Stimulated activated naive CD8-positive, alpha-beta T cell treated with anti-CD3 and anti-CD28 coated beads, Interleukin-15, Interleukin-2, amounts not matched to agents 100 U/mL and 50 U/mL, for 24 hours (primary cell): ENCODE measurements at regions not wholly inside any gene's neighbourhood (a gene's known extent, or its start where the extent isn't known, plus 50 kb on each side); places are given as distances from the start of the nearest gene placed in this dataset.
A peak's percentile ranks its signal among the peaks of the same experiment; 100 is the strongest.
"Not testable (repeated sequence)": the region's sequence is repeated elsewhere in the genome, so short reads cannot be mapped to it uniquely, and the experiment has no call there.

Experiments used
- ATAC-seq: fragments of 150-1000 bp; cut with Tn5 transposase; one replicate; pipeline ENCODE4 v1.10.0; 2021
- DNase-seq: peaks from one replicate; pipeline ENCODE4 v3.0.0; 2021

- no peak for ATAC-seq
- DNase-seq: no peak
Observed at GRCh38 chr16:24624102-24624501, 84.7 kb downstream of the RBBP6 start.

DNA sequence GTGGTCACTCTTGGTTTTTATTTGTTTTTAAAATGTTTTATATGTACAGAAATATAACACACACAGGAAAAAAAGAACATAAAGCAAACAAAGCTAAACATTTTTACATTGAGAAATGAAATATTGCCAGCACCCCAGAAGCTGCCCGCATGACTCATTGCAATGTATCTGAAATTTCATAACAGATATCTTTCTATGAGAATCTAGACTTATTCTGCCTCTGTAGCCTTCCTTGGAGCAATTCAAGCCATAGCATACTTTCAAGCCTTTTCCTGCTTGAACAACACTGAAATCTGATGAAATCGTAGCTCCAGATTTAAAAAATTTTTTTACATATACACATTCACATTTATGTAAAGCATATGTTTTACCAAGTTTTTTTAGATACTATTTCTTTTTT, 86.9 kb downstream of the RBBP6 start:
- ATAC-seq (no peak), DNase-seq (no peak)

- no peak for DNase-seq
- no peak for ATAC-seq
Observed at GRCh38 chr16:24634919-24635318, 94.5 kb upstream of the TNRC6A start.

GRCh38 chr16:24635900-24636610, 93.4 kb upstream of the TNRC6A start:
- ATAC-seq (no peak), DNase-seq (no peak)

GRCh38 chr16:24639769-24640168, 89.7 kb upstream of the TNRC6A start:
- ATAC-seq: no peak

DNA sequence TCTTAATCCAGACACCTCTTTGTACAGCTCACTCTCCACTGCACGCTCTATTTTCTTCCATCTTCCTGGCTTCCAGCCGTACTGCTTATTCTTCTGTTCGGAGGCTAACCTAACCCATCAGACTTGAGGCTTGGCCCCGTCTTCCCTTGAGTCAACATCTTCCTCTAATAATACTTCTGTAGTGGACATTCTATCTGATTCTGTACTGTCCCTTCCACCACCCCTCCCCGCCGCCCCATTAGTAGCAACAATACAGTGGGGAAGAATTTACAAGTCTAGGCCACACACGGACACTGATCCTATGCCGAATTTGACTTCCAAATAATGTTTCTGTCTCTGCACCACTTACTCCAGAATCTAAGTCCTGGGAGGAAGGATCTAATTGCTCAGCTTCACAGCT, 86.0 kb upstream of the TNRC6A start:
- ATAC-seq (no peak), DNase-seq (no peak)

More at GRCh38 chr16:24639769-24640168, 89.7 kb upstream of the TNRC6A start:
- no peak for DNase-seq

- DNase-seq (no peak), ATAC-seq (no peak)
Observed at GRCh38 chr16:24645739-24646645, 83.5 kb upstream of the TNRC6A start.

DNA sequence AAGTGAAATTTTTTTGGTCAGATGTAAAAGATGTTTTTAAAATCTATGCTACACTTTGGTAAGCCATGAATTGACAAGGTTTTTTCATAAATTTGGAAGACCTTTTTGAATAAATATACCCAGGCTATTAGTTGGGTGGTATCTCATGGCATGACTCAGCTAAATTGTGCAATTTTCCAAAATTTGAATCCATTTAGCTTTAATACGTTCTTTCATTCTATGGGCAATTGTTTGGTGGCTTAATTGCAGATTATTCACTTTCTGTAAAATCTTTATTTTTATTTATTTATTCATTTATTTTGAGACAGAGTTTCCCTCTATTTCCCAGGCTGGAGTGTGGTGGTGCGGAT, 82.8 kb upstream of the TNRC6A start:
- ATAC-seq (no peak), DNase-seq (no peak)

DNA sequence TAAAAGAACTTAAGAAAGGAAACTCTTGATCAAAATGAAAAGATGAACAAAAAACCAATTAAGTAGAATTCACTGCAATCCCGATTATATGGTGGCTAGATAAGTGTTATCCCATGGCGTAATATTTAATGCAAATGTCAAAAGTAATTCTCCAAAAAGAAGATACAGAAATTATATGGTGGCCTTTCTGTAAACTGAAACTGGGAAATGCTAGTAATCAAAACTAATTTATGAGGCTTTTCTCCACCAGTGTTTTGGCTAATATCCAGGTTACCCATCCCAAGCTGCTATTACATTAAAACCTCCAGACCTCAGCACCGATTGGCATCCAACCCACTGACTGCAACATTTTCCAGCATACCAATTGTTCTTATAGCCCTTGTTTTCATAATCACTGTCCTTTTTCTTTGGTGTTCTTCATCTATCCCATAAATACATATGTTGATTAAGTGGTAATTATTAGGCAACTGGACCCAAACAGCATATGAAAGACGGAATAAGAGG, 77.2 kb upstream of the TNRC6A start:
- DNase-seq: no peak
- no peak for ATAC-seq

- no peak for ATAC-seq
- DNase-seq: no peak
Observed at GRCh38 chr16:24652803-24653202, 76.6 kb upstream of the TNRC6A start.

DNA sequence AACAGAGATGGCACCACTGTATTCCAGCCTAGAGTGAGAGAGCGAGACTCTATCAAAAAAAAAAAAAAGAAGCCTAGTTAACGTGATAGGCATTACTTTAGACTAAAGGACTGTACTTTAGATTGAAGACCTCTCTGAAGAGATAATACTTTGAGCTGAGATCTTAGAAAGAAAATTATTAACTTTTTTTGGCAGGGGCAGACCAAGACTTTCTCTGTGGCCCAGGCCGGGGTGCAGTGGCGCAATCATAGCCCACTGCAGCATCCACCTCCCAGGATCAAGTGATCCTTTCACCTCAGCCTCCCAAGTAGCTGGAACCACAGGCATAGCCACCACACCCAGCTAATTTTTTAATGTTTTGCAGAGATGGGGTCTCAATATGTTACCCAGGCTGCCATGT, 75.7 kb upstream of the TNRC6A start:
- no peak for DNase-seq
- ATAC-seq: no peak

DNA sequence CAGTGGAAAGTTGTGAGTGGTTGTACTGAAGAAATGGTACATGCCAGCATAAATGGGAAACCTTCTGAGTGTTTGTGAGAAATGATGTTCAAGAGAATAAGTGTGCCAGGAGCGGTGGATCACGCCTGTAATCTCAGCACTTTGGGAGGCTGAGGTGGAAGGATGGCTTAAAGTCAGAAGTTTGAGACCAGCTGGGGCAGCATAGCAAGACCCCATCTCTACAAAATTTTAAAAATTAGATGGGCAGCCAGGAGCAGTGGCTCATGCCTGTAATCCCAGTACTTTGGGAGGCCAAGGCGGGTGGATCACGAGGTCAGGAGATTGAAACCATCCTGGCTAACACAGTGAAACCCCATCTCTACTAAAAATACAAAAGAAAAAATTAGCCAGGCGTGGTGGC, 63.5 kb upstream of the TNRC6A start:
- not testable (repeated sequence) for DNase-seq, ATAC-seq

DNA sequence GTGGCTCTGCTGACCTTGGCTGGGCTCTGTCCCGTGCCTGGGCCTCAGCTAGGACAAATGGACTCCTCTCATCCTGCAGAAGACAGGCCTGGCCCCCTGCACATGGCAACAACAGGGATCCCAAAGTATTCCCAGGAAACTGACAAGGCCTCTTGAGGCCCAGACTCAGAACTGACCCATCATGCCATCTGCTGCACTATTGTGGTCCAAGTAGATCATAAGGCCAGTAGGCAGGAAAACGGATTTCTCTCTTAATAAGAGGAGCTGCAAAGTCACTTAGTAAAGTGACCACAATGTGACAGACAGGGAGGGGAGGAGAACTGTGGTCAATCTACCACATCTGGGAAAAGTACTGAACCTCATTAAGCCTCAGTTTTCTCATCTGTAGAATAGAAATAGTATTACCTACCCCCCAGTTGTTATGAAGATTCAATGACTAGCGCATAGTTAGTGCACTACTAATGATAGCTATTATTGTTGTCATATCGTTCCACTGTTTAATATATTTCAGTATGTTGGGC, 62.1 kb upstream of the TNRC6A start:
- no peak for ATAC-seq
- DNase-seq: no peak

GRCh38 chr16:24668481-24669061, 60.9 kb upstream of the TNRC6A start:
- DNase-seq: peak; percentile 68
- ATAC-seq: peak; percentile 92

DNA sequence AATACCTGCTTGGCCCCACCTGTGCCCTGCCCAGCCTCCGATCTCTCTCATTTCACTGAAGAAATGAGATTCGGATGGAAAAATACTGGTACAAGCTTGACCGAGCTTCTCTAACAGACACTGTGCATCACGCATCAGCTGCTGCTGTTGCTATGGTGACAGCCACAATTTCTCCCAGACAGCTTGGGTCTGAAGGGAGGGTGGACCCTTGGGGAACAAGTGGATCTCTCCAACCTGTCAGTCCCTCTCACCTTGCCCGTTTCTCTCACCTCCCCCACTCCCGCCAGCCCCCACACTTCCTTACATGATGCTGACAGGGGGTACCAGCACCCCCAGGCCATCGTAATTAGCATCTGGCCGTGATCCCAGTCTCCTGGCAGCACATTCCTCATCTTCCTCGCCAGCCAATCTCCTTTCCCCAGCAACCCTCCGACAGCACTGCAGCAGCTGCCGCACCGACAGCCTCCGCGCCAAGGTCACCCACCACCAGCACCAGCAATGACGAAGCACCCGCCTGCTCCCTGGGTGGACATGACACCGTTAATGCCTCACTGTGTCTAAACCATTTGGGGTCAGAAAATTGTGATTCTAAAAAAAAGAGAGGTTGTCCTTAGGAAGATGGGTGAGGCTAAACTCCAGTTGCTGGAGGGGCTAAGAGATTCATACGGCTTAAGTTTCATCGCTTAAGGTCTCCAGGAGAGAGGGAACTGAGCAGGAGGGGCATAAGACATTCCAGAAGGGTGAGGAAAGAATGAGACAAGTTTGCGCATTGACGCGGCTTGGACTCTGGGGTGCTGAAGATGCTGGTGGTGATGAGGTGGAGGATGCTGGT, 58.6 kb upstream of the TNRC6A start:
- ATAC-seq (no peak), DNase-seq (peak; percentile 26)

GRCh38 chr16:24671455-24671954, 57.9 kb upstream of the TNRC6A start:
- ATAC-seq (no peak), DNase-seq (no peak)

DNA sequence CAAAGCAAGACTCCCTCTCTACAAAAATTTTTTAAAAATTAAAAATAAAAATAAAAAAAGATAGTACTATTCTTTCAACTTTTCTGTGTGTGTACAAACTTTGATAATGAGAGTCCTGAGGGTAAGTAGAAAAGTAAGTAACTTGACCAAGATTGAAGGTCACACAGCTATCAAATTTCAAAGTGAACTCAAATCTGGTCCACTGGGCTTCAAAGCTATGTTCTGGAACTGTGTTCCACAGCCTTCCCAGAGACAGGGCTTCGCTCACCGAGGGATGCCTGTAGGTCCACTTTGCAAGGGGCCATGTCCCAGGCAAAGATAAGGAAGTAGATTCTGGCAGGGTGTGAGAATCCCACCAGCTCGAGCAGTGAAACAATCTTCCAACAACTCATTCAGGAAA, 56.3 kb upstream of the TNRC6A start:
- no peak for ATAC-seq
- DNase-seq: no peak

DNA sequence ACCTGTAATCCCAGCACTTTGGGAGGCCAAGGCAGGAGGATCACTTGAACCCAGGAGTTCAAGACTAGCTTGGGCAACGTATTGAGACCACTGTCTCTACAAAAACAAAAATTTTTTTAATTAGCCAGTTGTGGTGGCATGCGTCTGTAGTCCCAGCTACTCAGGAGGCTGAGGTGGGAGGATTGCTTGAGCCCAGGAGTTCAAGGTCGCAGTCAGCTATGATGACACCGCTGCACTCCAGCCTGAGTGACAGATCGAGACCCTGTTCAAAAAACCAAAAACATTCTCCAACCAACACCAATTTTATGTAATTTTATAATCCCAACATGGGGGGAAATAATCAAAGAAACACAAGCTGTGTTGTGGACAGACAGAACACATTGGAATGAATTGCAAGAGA, 54.6 kb upstream of the TNRC6A start:
- ATAC-seq (no peak), DNase-seq (no peak)

DNA sequence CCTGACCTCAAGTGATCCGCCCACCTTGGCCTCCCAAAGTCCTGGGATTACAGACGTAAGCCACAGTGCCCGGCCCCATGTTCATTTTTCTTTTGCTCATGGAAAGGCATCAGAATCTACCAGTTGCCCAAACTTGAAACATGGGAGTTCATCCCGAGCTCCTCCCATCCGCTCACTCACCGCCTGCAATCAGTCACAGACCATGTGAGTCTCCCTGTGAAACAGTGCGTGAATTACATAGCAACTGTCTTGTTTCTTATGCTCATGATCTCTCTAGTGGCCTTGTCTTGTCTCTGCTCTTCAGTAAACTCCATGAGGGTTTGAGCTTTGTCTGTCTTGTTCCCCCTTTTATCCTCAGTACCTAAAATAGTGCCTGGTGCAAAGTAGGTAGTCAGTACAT, 52.1 kb upstream of the TNRC6A start:
- ATAC-seq (no peak), DNase-seq (no peak)
